Inflammatory macrophage treated with lipopolysaccharide for 4 hours (primary cell): ENCODE measurements at regions not wholly inside any gene's neighbourhood (a gene's known extent, or its start where the extent isn't known, plus 50 kb on each side); places are given as distances from the start of the nearest gene placed in this dataset.

Experiments used
- DNase-seq: peaks from one replicate; pipeline ENCODE4 v3.0.0-alpha.2; 2020

DNA sequence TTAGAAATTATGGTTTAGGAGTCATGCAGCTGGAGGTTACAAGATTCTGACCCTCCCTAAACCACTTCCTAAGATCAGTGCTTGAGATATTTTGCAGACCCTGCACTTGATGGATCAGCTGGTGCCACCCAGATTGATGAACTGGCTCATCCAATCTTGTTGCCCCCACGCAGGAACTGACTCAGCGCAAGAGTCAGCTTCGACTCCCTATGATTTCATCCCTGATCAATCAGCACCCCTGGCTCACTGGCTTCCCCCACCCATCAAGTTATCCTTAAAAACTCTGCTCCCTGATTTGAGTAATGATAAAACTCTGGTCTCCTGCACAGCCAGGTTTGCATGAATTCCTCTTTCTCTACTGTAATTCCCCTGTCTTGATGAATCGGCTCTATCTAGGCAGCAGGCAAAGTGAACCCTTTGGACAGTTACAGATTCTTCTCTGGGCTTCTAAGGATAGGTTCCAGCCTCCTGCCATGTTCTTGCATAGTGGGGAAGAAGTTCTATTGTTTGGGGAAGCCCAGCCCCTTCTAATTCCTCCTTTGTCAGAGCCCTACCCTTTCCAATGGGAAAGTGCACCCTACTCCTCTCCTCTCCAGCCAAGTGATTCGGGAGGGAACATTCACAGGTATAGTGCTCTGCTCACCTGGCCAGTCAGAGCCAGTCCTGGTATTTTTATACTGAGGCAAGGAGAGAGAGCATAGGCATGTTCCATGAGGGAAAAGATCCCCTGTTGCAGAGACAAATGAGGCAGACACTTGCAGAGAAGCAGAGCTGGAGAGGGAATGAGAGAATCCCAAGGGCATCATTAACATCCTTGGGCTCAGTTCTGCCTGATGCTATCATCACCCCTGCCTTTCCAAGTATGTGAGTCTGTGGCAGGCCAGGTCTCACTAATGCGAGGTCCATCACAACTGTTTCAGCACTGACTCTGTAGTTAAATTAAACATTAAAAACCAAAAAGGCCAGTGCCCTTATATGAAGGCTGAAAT, 224.4 kb upstream of the GALNT17 start:
- no peak for DNase-seq

DNA sequence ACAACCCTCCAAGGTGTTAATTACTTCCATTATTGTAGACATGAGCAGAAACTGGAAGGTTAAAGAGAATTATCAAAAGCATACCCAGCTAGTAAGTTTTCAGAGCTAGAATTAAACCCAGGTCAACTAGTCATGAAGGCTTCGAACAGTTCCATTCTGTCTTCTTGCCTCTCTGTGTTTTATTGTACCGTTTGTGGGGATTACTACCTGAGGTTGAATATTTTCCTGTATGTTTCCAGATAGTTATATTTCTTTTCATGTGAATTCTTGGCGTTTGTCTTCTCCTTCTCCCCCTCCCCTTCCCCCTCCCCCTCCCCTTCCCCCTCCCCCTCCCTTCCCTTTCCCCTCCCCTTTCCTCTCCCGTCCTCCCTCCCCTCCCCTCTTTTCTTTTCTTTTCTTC, 218.0 kb upstream of the GALNT17 start:
- DNase-seq: no peak

DNA sequence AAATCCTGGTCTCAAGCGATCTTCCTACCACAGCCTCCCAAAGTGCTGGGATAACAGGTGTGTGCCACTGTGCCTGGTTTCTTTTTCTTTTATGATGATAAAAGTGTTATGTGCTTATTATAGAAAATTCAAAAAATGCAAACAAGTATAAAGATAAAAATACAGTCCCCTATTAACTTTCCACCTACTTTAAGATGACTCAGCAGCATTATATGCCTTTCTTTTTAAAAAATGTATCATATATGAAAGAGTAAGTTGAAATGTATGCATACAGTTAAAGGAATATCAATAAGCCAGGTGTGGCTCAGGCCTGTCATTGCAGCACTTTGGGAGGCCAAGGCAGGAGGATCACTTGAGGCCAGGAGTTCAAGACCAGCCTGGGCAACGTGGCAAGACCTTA, 216.9 kb upstream of the GALNT17 start:
- DNase-seq: no peak

GRCh38 chr7:70919481-70920073, 212.4 kb upstream of the GALNT17 start:
- no peak for DNase-seq

DNA sequence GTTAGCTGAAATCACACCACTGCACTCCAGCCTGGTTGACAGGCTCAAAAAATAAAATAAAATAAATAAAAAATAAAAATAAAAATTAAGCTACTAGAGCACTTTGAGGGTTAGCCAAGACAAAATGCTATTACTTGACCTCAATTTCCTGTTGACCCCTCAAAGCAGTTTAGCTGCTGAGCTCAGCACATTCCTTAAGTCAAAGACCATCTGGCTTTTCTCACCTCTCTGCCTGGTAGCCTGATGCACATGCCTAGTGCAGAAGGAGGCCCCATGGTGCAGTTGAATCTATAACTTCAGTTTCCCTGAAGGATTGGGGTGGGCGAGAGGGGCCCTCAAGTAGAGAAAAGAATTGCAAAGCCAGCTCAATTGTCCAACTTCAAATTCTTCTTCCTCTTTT, 211.1 kb upstream of the GALNT17 start:
- no peak for DNase-seq

GRCh38 chr7:70923181-70923845, 208.6 kb upstream of the GALNT17 start:
- no peak for DNase-seq

- no peak for DNase-seq
Measured at GRCh38 chr7:70925411-70926115, 206.4 kb upstream of the GALNT17 start.

DNA sequence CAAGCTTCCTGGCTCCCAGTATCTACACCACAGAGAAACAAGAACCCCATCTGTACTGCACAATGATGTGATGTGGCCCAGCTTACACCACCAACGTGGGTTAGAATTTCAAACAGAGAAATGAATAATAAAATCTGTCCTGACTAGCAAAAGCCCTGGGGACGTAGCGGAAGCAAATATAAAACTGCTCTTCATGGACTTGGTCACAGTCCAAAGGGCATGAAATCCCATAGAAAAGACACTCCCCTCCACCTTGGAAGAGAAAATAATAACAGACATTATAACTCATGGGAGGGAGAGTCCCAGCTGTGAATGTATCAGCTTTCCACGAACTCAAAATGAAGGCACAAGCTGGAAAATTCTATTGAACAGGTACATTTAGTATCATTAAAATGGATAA, 205.3 kb upstream of the GALNT17 start:
- no peak for DNase-seq

- no peak for DNase-seq
Measured at GRCh38 chr7:70935311-70935710, 196.6 kb upstream of the GALNT17 start.

DNA sequence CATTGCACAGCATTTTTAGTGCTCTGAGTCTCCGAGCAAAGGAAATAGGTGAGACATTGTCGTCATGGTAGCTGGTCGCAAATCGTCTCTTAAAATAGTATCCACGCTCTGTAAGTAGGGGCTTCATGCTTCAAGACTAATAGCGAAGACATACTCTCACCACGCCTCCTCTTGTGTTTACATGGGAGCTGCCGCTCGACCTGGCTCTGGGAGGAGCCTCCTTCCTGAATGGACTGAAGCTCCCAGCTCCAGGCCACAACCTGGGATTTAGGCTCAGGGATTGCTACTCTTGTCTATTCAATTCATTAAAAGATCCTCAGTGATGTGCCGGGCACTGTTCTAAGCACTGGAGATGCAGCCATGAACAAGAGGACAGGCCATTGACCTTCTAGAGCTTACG, 196.1 kb upstream of the GALNT17 start:
- no peak for DNase-seq

DNA sequence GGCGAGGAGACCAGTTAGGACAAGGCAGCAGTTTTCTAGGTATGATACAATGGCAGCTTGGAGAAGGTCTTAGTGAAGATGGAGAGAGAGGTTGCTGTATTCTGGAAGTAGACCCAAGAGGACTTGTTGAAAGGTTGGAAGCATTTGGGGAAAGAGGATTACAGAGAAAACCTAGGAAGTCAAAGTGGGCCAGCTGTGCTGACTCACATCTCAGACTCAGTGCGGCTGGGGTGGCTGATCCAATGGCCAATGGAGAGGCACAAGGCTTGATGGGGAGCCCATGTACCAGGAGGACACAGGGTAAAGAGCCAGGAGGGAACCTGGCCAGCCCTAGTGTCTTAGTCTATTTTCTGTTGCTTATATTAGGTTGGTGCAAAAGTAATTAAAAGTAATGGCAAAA, 194.5 kb upstream of the GALNT17 start:
- DNase-seq: no peak

GRCh38 chr7:70940597-70940996, 191.3 kb upstream of the GALNT17 start:
- no peak for DNase-seq

DNA sequence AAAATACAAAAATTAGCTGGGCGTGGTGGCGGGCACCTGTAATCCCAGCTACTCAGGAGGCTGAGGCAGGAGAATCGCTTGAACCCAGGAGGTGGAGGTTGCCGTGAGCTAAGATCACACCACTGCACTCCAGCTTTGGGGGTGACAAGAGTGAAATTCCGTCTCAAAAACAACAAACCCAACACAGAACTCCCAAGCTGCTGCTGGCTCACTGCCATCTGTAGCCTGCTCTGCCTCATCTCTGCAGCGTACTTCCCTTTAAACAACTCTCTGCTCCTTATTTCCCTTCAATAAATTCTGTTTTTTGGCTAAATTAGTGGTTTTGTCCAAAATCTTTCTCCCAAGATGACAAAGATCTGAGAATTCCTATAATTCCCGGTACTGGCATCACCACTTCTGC, 189.2 kb upstream of the GALNT17 start:
- DNase-seq: no peak

- no peak for DNase-seq
Measured at GRCh38 chr7:70944516-70944915, 187.4 kb upstream of the GALNT17 start.

DNA sequence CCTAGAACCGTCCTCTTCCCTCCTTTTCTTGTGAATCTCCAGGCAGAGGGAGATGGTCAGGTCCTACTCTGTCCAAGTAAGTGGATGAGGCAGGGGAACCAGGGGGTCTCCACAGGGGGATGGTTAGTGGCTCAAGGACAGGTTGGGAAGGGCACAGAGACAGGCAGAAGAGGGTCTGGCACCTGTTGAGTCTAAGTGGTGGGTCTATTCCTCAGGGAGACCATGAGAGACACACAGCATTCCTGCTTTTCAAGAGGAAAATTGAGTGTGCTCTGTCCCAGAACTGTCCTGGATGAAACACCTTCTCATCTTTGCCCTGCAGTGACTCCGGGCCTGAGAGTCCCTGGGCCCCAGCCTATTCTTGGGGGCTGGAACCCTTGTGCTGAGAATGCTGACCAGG, 184.8 kb upstream of the GALNT17 start:
- DNase-seq: no peak

GRCh38 chr7:70949862-70950261, 182.1 kb upstream of the GALNT17 start:
- DNase-seq: no peak

DNA sequence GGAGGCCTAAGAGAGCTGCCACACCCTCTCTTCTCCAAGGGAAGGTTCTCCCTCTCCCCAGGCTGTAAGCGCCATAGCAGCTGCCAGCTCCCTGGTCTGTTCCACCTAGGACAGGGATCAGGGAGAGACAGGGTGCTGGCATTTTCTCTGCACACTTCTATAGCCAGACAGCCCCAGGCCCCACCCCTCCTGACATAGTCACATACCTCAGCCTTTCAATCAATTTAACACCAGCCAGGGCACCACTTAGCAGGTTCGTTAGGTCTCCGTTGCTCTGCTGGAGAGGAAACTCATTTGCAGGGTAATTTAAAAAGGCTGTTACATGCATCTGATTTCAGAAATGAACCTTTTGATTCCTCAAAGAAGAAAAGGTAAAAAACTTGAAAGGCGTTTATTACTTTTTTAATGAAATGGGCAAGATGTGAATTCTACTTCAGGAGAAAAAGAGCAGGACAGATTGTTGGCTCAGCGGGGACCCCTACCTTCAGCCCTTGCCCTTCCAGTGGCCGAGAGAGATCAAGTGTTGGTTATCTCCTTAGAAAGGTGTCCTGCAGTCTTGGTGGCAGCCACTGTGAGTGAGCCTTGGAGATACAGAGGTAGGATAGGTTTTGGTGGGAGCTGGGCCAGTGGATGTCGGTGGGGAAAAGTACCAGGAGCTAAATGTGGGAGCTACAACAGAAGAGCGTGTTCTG, 180.5 kb upstream of the GALNT17 start:
- no peak for DNase-seq

- DNase-seq: no peak
Measured at GRCh38 chr7:70952311-70952710, 179.6 kb upstream of the GALNT17 start.

- DNase-seq: no peak
Measured at GRCh38 chr7:70953331-70953741, 178.6 kb upstream of the GALNT17 start.

DNA sequence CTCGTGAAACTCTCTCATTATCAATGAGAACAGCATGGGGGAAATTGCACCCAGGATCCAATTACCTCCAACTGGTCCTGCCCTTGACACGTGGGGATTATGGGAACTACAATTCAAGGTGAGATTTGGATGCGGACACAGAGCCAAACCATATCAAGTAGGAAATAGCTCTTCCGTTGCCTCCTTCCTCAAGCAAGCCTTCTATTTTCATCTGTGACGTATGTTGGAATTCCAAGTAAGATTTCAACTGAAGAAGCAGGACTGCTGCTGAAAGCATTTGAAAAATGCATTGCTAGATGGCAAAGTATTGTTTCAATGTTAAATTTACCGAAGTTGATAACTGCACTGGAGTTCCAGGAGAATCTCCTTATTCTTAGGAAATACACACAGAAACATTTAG, 178.1 kb upstream of the GALNT17 start:
- DNase-seq: no peak

- no peak for DNase-seq
Measured at GRCh38 chr7:70972693-70973092, 159.3 kb upstream of the GALNT17 start.

GRCh38 chr7:70975754-70976153, 156.2 kb upstream of the GALNT17 start:
- no peak for DNase-seq

GRCh38 chr7:70986297-70986696, 145.6 kb upstream of the GALNT17 start:
- no peak for DNase-seq
